ENCODE measurements at regions not wholly inside any gene's neighbourhood (a gene's known extent, or its start where the extent isn't known, plus 50 kb on each side); places are given as distances from the start of the nearest gene placed in this dataset.

- DNase-seq, result no peak
These were observed 161.0 kb downstream of the SLC28A3 start for GRCh38 chr9:84179531-84179930.

GRCh38 chr9:84187090-84187489 is 153.5 kb downstream of the SLC28A3 start:
- DNase-seq, result no peak

- DNase-seq, result no peak
These were observed 150.7 kb downstream of the SLC28A3 start for GRCh38 chr9:84189904-84190303.

GRCh38 chr9:84190411-84190810 is 150.1 kb downstream of the SLC28A3 start:
- DNase-seq, result no peak

GRCh38 chr9:84206801-84207370 is 133.7 kb downstream of the SLC28A3 start:
- DNase-seq, result no peak

- DNase-seq, result no peak
These were observed 133.0 kb downstream of the SLC28A3 start for GRCh38 chr9:84207491-84207951.

- no peak for DNase-seq
These were observed 128.3 kb downstream of the SLC28A3 start for GRCh38 chr9:84212246-84212645.

GRCh38 chr9:84212982-84213381 is 127.6 kb downstream of the SLC28A3 start:
- no peak for DNase-seq

GRCh38 chr9:84216151-84216550 is 124.4 kb downstream of the SLC28A3 start:
- DNase-seq, result no peak

GRCh38 chr9:84218322-84218721 is 122.2 kb downstream of the SLC28A3 start:
- DNase-seq, result no peak

GRCh38 chr9:84224246-84224645 is 116.3 kb downstream of the SLC28A3 start:
- no peak for DNase-seq
